Activated naive CD8-positive, alpha-beta T cell (primary cell): ENCODE measurements at regions not wholly inside any gene's neighbourhood (a gene's known extent, or its start where the extent isn't known, plus 50 kb on each side); places are given as distances from the start of the nearest gene placed in this dataset.
A peak's percentile ranks its signal among the peaks of the same experiment; 100 is the strongest.

Experiments
- H3K27ac Mint-ChIP-seq: one replicate; pipeline ENCODE4 v1.8.0; 2021; ENCODE audit warnings: mixed read lengths
- H3K27me3 Mint-ChIP-seq: one replicate; pipeline ENCODE4 v1.8.0; 2021; ENCODE audit warnings: mixed read lengths
- H3K36me3 Mint-ChIP-seq: one replicate; pipeline ENCODE4 v1.8.0; 2021; ENCODE audit warnings: mixed read lengths
- H3K4me1 Mint-ChIP-seq: one replicate; pipeline ENCODE4 v1.8.0; 2021; ENCODE audit warnings: low read depth, mixed read lengths
- H3K4me3 Mint-ChIP-seq: one replicate; pipeline ENCODE4 v1.8.0; 2021; ENCODE audit warnings: mild to moderate bottlenecking, mixed read lengths
- H3K9me3 Mint-ChIP-seq: one replicate; pipeline ENCODE4 v1.8.0; 2021; ENCODE audit warnings: low read depth, mixed read lengths

- H3K27me3 Mint-ChIP-seq: peaks cover 15% of the 10 kb centered on the region
- no peak overlapping the region for H3K27ac Mint-ChIP-seq
- H3K4me1 Mint-ChIP-seq: peaks cover 2% of the 10 kb centered on the region
- no peak overlapping the region for H3K4me3 Mint-ChIP-seq
- peaks cover 6% of the 10 kb centered on the region for H3K9me3 Mint-ChIP-seq
- H3K36me3 Mint-ChIP-seq: no peaks in the 10 kb centered on the region
Observed at GRCh38 chr22:48105259-48105658, 1342.8 kb downstream of the TBC1D22A start.

DNA sequence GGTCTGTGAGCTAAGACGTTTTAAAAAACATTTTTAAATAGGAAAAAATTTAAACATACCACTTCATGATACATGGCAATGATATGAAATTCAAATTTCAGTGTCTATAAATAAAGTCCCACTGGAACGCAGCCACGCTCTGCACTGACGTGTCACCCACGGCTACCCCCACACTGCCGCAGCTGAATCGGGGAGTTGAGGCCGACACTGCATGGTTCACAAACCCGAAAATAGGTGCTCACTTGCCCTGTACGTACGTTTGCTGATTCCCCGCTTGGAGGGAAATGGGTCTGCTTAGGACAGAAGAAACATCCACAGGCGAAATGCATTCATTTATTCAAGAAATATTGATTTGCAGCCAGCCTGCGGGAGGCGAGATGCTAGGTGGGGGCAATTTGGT, 1342.3 kb downstream of the TBC1D22A start:
- Mint-ChIP-seq H3K36me3 (no peaks in the 10 kb centered on the region), H3K9me3 (peaks cover 6% of the 10 kb centered on the region), H3K27ac (no peak overlapping the region), H3K4me3 (no peak overlapping the region), H3K27me3 (peaks cover 11% of the 10 kb centered on the region), H3K4me1 (peaks cover 2% of the 10 kb centered on the region)

GRCh38 chr22:48104102-48104738, 1341.8 kb downstream of the TBC1D22A start:
- no peaks in the 10 kb centered on the region for H3K36me3 Mint-ChIP-seq
- peaks cover 11% of the 10 kb centered on the region for H3K27me3 Mint-ChIP-seq
- H3K4me1 Mint-ChIP-seq: peaks cover 2% of the 10 kb centered on the region
- H3K9me3 Mint-ChIP-seq: peaks cover 6% of the 10 kb centered on the region
- H3K27ac Mint-ChIP-seq: peak overlapping the region; percentile 41
- no peak overlapping the region for H3K4me3 Mint-ChIP-seq

GRCh38 chr22:48103126-48103875, 1340.9 kb downstream of the TBC1D22A start:
- H3K36me3 Mint-ChIP-seq: no peaks in the 10 kb centered on the region
- H3K4me1 Mint-ChIP-seq: peaks cover 7% of the 10 kb centered on the region
- H3K27me3 Mint-ChIP-seq: peaks cover 8% of the 10 kb centered on the region
- peaks cover 1% of the 10 kb centered on the region for H3K9me3 Mint-ChIP-seq
- H3K27ac Mint-ChIP-seq: no peak overlapping the region
- H3K4me3 Mint-ChIP-seq: no peak overlapping the region

DNA sequence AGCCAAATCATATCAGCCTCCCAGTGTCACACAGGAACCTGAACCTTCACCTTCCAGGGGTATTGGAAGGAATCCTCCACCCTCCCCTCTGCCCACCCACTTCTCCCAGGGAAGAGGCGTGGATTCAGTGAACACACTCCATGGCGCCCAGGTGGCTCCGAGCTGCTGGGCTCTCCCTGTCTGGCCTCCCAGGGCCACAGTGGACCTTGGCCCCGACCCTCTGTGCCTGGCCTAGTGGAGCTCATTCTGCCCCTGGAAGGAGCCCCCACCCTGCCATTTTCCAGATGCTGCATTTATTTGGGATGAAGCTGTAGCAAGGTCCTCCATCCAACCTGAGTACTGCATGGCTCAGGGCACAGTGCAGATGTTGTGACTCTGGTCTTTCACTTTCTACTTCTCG, 1340.1 kb downstream of the TBC1D22A start:
- Mint-ChIP-seq H3K27me3 (peaks cover 6% of the 10 kb centered on the region), H3K4me1 (peaks cover 12% of the 10 kb centered on the region), H3K4me3 (no peak overlapping the region), H3K9me3 (no peaks in the 10 kb centered on the region), H3K27ac (no peak overlapping the region), H3K36me3 (no peaks in the 10 kb centered on the region)

GRCh38 chr22:48101704-48102103, 1339.3 kb downstream of the TBC1D22A start:
- Mint-ChIP-seq H3K36me3 (no peaks in the 10 kb centered on the region), H3K27ac (no peak overlapping the region), H3K9me3 (no peaks in the 10 kb centered on the region)

GRCh38 chr22:48100685-48101417, 1338.4 kb downstream of the TBC1D22A start:
- no peaks in the 10 kb centered on the region for H3K36me3 Mint-ChIP-seq
- H3K27ac Mint-ChIP-seq: no peak overlapping the region
- H3K27me3 Mint-ChIP-seq: peaks cover 2% of the 10 kb centered on the region
- H3K4me3 Mint-ChIP-seq: no peak overlapping the region
- no peaks in the 10 kb centered on the region for H3K9me3 Mint-ChIP-seq
- peaks cover 12% of the 10 kb centered on the region for H3K4me1 Mint-ChIP-seq

More at GRCh38 chr22:48101704-48102103, 1339.3 kb downstream of the TBC1D22A start:
- Mint-ChIP-seq H3K4me3 (no peak overlapping the region), H3K4me1 (peaks cover 12% of the 10 kb centered on the region), H3K27me3 (peaks cover 4% of the 10 kb centered on the region)

GRCh38 chr22:48099671-48100070, 1337.2 kb downstream of the TBC1D22A start:
- peaks cover 2% of the 10 kb centered on the region for H3K27me3 Mint-ChIP-seq
- H3K36me3 Mint-ChIP-seq: peaks cover 2% of the 10 kb centered on the region
- no peaks in the 10 kb centered on the region for H3K9me3 Mint-ChIP-seq
- H3K27ac Mint-ChIP-seq: no peak overlapping the region
- H3K4me1 Mint-ChIP-seq: peaks cover 12% of the 10 kb centered on the region
- H3K4me3 Mint-ChIP-seq: no peak overlapping the region

- H3K27ac Mint-ChIP-seq: no peak overlapping the region
Observed at GRCh38 chr22:48099251-48099650, 1336.8 kb downstream of the TBC1D22A start.

GRCh38 chr22:48098921-48099245, 1336.4 kb downstream of the TBC1D22A start:
- Mint-ChIP-seq H3K27me3 (no peaks in the 10 kb centered on the region), H3K4me1 (peaks cover 12% of the 10 kb centered on the region), H3K9me3 (no peaks in the 10 kb centered on the region), H3K27ac (no peak overlapping the region), H3K36me3 (peaks cover 2% of the 10 kb centered on the region), H3K4me3 (peak overlapping the region; percentile 51)

More at GRCh38 chr22:48099251-48099650, 1336.8 kb downstream of the TBC1D22A start:
- Mint-ChIP-seq H3K27me3 (peaks cover under 1% of the 10 kb centered on the region), H3K4me3 (no peak overlapping the region), H3K36me3 (peaks cover 2% of the 10 kb centered on the region), H3K4me1 (peaks cover 12% of the 10 kb centered on the region), H3K9me3 (no peaks in the 10 kb centered on the region)

GRCh38 chr22:48098243-48098920, 1335.9 kb downstream of the TBC1D22A start:
- peaks cover 2% of the 10 kb centered on the region for H3K36me3 Mint-ChIP-seq
- no peaks in the 10 kb centered on the region for H3K9me3 Mint-ChIP-seq
- no peaks in the 10 kb centered on the region for H3K27me3 Mint-ChIP-seq
- H3K4me1 Mint-ChIP-seq: peaks cover 12% of the 10 kb centered on the region
- H3K27ac Mint-ChIP-seq: peak overlapping the region; percentile 23
- peak overlapping the region; percentile 51 for H3K4me3 Mint-ChIP-seq

- H3K4me1 Mint-ChIP-seq: peaks cover 12% of the 10 kb centered on the region
- no peaks in the 10 kb centered on the region for H3K9me3 Mint-ChIP-seq
- peak overlapping the region; percentile 51 for H3K4me3 Mint-ChIP-seq
- H3K36me3 Mint-ChIP-seq: peaks cover 2% of the 10 kb centered on the region
- peak overlapping the region; percentile 23 for H3K27ac Mint-ChIP-seq
- no peaks in the 10 kb centered on the region for H3K27me3 Mint-ChIP-seq
Observed at GRCh38 chr22:48097723-48098122, 1335.3 kb downstream of the TBC1D22A start.

- Mint-ChIP-seq H3K27ac (no peak overlapping the region), H3K4me1 (peaks cover 12% of the 10 kb centered on the region), H3K27me3 (no peaks in the 10 kb centered on the region), H3K9me3 (no peaks in the 10 kb centered on the region), H3K4me3 (no peak overlapping the region), H3K36me3 (peaks cover 2% of the 10 kb centered on the region)
Observed at GRCh38 chr22:48096851-48097665, 1334.6 kb downstream of the TBC1D22A start.

GRCh38 chr22:48096411-48096810, 1334.0 kb downstream of the TBC1D22A start:
- peaks cover 2% of the 10 kb centered on the region for H3K27me3 Mint-ChIP-seq
- H3K9me3 Mint-ChIP-seq: no peaks in the 10 kb centered on the region
- H3K27ac Mint-ChIP-seq: no peak overlapping the region
- no peak overlapping the region for H3K4me3 Mint-ChIP-seq
- H3K36me3 Mint-ChIP-seq: peaks cover 2% of the 10 kb centered on the region
- H3K4me1 Mint-ChIP-seq: peaks cover 12% of the 10 kb centered on the region
